ENCODE measurements at regions not wholly inside any gene's neighbourhood (a gene's known extent, or its start where the extent isn't known, plus 50 kb on each side); places are given as distances from the start of the nearest gene placed in this dataset.

- no peak for TF ChIP-seq POLR2AphosphoS5 (IDR thresholded peaks at IDR 0.05; ENCODE audit: low read depth, low read length)
- TF ChIP-seq, protein P1, sequence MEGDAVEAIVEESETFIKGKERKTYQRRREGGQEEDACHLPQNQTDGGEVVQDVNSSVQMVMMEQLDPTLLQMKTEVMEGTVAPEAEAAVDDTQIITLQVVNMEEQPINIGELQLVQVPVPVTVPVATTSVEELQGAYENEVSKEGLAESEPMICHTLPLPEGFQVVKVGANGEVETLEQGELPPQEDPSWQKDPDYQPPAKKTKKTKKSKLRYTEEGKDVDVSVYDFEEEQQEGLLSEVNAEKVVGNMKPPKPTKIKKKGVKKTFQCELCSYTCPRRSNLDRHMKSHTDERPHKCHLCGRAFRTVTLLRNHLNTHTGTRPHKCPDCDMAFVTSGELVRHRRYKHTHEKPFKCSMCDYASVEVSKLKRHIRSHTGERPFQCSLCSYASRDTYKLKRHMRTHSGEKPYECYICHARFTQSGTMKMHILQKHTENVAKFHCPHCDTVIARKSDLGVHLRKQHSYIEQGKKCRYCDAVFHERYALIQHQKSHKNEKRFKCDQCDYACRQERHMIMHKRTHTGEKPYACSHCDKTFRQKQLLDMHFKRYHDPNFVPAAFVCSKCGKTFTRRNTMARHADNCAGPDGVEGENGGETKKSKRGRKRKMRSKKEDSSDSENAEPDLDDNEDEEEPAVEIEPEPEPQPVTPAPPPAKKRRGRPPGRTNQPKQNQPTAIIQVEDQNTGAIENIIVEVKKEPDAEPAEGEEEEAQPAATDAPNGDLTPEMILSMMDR (IDR thresholded peaks at IDR 0.05) = no peak
- TF ChIP-seq, protein P2, sequence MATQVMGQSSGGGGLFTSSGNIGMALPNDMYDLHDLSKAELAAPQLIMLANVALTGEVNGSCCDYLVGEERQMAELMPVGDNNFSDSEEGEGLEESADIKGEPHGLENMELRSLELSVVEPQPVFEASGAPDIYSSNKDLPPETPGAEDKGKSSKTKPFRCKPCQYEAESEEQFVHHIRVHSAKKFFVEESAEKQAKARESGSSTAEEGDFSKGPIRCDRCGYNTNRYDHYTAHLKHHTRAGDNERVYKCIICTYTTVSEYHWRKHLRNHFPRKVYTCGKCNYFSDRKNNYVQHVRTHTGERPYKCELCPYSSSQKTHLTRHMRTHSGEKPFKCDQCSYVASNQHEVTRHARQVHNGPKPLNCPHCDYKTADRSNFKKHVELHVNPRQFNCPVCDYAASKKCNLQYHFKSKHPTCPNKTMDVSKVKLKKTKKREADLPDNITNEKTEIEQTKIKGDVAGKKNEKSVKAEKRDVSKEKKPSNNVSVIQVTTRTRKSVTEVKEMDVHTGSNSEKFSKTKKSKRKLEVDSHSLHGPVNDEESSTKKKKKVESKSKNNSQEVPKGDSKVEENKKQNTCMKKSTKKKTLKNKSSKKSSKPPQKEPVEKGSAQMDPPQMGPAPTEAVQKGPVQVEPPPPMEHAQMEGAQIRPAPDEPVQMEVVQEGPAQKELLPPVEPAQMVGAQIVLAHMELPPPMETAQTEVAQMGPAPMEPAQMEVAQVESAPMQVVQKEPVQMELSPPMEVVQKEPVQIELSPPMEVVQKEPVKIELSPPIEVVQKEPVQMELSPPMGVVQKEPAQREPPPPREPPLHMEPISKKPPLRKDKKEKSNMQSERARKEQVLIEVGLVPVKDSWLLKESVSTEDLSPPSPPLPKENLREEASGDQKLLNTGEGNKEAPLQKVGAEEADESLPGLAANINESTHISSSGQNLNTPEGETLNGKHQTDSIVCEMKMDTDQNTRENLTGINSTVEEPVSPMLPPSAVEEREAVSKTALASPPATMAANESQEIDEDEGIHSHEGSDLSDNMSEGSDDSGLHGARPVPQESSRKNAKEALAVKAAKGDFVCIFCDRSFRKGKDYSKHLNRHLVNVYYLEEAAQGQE (IDR thresholded peaks at IDR 0.05; ENCODE audit: insufficient read depth in 1 of 2, low read depth in 2 of 2, low read length in 1 of 2) = no peak
- no peak for TF ChIP-seq TCF7L2 (IDR thresholded peaks at IDR 0.05; ENCODE audit: low read depth, low read length)
- TF ChIP-seq SIN3A (IDR thresholded peaks at IDR 0.05; ENCODE audit: borderline replicate concordance, insufficient read depth, low read depth, low read length) = no peak
Observed at GRCh38 chr5:69019668-69020375, 74.0 kb upstream of the SLC30A5 start.
